RKO (cell line): ENCODE measurements at regions not wholly inside any gene's neighbourhood (a gene's known extent, or its start where the extent isn't known, plus 50 kb on each side); places are given as distances from the start of the nearest gene placed in this dataset.
"Not testable (repeated sequence)": the region's sequence is repeated elsewhere in the genome, so short reads cannot be mapped to it uniquely, and the experiment has no call there.

Source experiments
- DNase-seq: peaks from one replicate; pipeline ENCODE4 v3.0.0-alpha.2; 2016; ENCODE audit warnings: low spot score

- no peak for DNase-seq
These were observed 152.5 kb downstream of the C12orf75 start for GRCh38 chr12:105482951-105483350.

GRCh38 chr12:105483691-105484090, 153.2 kb downstream of the C12orf75 start:
- DNase-seq: no peak

GRCh38 chr12:105485321-105485910, 154.9 kb downstream of the C12orf75 start:
- DNase-seq: no peak

GRCh38 chr12:105485921-105486320, 155.4 kb downstream of the C12orf75 start:
- DNase-seq: no peak

- DNase-seq: no peak
These were observed 157.5 kb downstream of the C12orf75 start for GRCh38 chr12:105487963-105488362.

GRCh38 chr12:105492591-105493545, 162.4 kb downstream of the C12orf75 start:
- no peak for DNase-seq

- DNase-seq: no peak
These were observed 168.7 kb downstream of the C12orf75 start for GRCh38 chr12:105499205-105499604.

- not testable (repeated sequence) for DNase-seq
These were observed 170.2 kb downstream of the C12orf75 start for GRCh38 chr12:105500676-105501075.

- no peak for DNase-seq
These were observed 172.0 kb downstream of the C12orf75 start for GRCh38 chr12:105502426-105502930.

GRCh38 chr12:105503619-105504018, 173.1 kb downstream of the C12orf75 start:
- DNase-seq: no peak

- no peak for DNase-seq
These were observed 173.8 kb downstream of the C12orf75 start for GRCh38 chr12:105504286-105504685.

- no peak for DNase-seq
These were observed 176.3 kb downstream of the C12orf75 start for GRCh38 chr12:105506678-105507310.

GRCh38 chr12:105507311-105508038, 177.0 kb downstream of the C12orf75 start:
- no peak for DNase-seq

GRCh38 chr12:105508096-105508495, 177.6 kb downstream of the C12orf75 start:
- no peak for DNase-seq

GRCh38 chr12:105510526-105510925, 180.0 kb downstream of the C12orf75 start:
- DNase-seq: no peak

GRCh38 chr12:105512861-105513260, 182.4 kb downstream of the C12orf75 start:
- DNase-seq: not testable (repeated sequence)

GRCh38 chr12:105522166-105522825, 191.8 kb downstream of the C12orf75 start:
- no peak for DNase-seq

- no peak for DNase-seq
These were observed 192.9 kb downstream of the C12orf75 start for GRCh38 chr12:105523164-105524057.

- no peak for DNase-seq
These were observed 194.5 kb downstream of the C12orf75 start for GRCh38 chr12:105524961-105525360.

GRCh38 chr12:105534068-105534467, 203.6 kb downstream of the C12orf75 start:
- no peak for DNase-seq
